K562 (cell line): ENCODE measurements at regions not wholly inside any gene's neighbourhood (a gene's known extent, or its start where the extent isn't known, plus 50 kb on each side); places are given as distances from the start of the nearest gene placed in this dataset.

Experiments
- ATAC-seq: fragments of 200-7000 bp; cut with Tn5 transposase; 3 replicates; pipeline ENCODE4 v1.9.1; 2020; ENCODE audit warnings: moderate library complexity
- BruUV-seq: library from RNA; stranded (reverse); fragments of 400-500 nt; replicated peaks from 2 replicates; lab custom pipeline; 2021; lab: Mats Ljungman, UMichigan
- CTCF ChIA-PET: fragments of 300-600 bp; formaldehyde crosslinking; extraction: SDS; loops from one replicate; lab custom pipeline; 2021; ENCODE audit warnings: low intra/inter-chr PET ratio; lab: Yijun Ruan, JAX
- POLR2A ChIA-PET: fragments of 300-600, 350-650 bp; sonication (Branson Sonifier 250); formaldehyde crosslinking; extraction: SDS; loops from one replicate; lab custom pipeline; 2021; ENCODE audit warnings: antibody characterized with exemption, inconsistent platforms; lab: Yijun Ruan, JAX
- DNase-seq, 4 experiments: peaks; one replicate each; pipeline versions ENCODE4 v3.0.0 to v3.0.0-alpha.2; 2011 to 2018; ENCODE audit warnings: low spot score in 3 of 4, mixed read lengths in 3 of 4; ENCODE audit errors: extremely low read depth in 1 of 4
- FAIRE-seq: peaks from 2 replicates; lab custom pipeline; 2011; peaks lifted over from hg19 to GRCh38; lab: Jason Lieb, UNC
- H2AFZ ChIP-seq: 2 replicates; pipeline ENCODE4 v1.6.0; 2011; ENCODE audit warnings: low read depth, low read length, control low read depth, inconsistent platforms
- H3K27ac ChIP-seq: fragments of 200-600 bp; 3 replicates; pipeline ENCODE4 v1.8.0; 2011; ENCODE audit warnings: low read depth, mild to moderate bottlenecking, control low read depth, inconsistent platforms, low read length, moderate library complexity, mixed read lengths; ENCODE audit errors: extremely low read depth
- H3K27me3 ChIP-seq, 2 experiments: fragments of 300-600 bp in 1 of 2; 2 replicates in 1 of 2; 3 replicates in 1 of 2; pipeline versions ENCODE4 v1.6.0 to v1.8.0; 2011; ENCODE audit warnings: inconsistent platforms in 2 of 2, low read length in 2 of 2, mild to moderate bottlenecking in 1 of 2, mixed read lengths in 1 of 2, moderate library complexity in 1 of 2; ENCODE audit not compliant: control insufficient read depth in 2 of 2, insufficient read depth in 2 of 2
- H3K36me3 ChIP-seq: fragments of 300-600 bp; 3 replicates; pipeline ENCODE4 v1.8.0; 2011; ENCODE audit warnings: mild to moderate bottlenecking, low read length, inconsistent platforms; ENCODE audit not compliant: control insufficient read depth, insufficient read depth
- H3K4me1 ChIP-seq, 2 experiments: fragments of 200-600 bp in 1 of 2; replicated peaks in 1 of 2; 2 replicates in 1 of 2; 3 replicates in 1 of 2; pipeline versions ENCODE4 v1.5.1 to v1.8.0; 2011; ENCODE audit warnings: inconsistent platforms in 2 of 2, low read length in 2 of 2, mild to moderate bottlenecking in 1 of 2, mixed read lengths in 1 of 2, moderate library complexity in 1 of 2; ENCODE audit not compliant: control insufficient read depth in 2 of 2, insufficient read depth in 2 of 2
- H3K4me2 ChIP-seq: 2 replicates; pipeline ENCODE4 v1.6.1; 2011; ENCODE audit warnings: low read length, control low read depth, inconsistent platforms, mixed read lengths; ENCODE audit not compliant: insufficient read depth
- H3K4me3 ChIP-seq: fragments of 200-600 bp; sonication (generic), shearing (Covaris generic); 2 replicates; pipeline ENCODE4 v1.5.1; 2016; ENCODE audit warnings: control low read depth, inconsistent platforms
- H3K79me2 ChIP-seq: fragments of 200-600 bp; 3 replicates; pipeline ENCODE4 v1.8.0; 2011; ENCODE audit warnings: low read length, inconsistent platforms; ENCODE audit not compliant: control insufficient read depth, insufficient read depth
- H3K9ac ChIP-seq, 2 experiments: 2 replicates each; pipeline versions ENCODE4 v1.6.0 to v1.6.1; 2011; ENCODE audit warnings: low read depth in 2 of 2, low read length in 2 of 2, control low read depth in 1 of 2, inconsistent platforms in 1 of 2, mild to moderate bottlenecking in 1 of 2, mixed read lengths in 1 of 2; ENCODE audit not compliant: insufficient read depth in 1 of 2
- H3K9me1 ChIP-seq: one replicate; pipeline ENCODE4 v1.6.0; 2011; ENCODE audit warnings: inconsistent platforms, mild to moderate bottlenecking, low read length, moderate library complexity; ENCODE audit not compliant: control insufficient read depth, insufficient read depth
- H3K9me3 ChIP-seq: replicated peaks from 2 replicates; pipeline ENCODE4 v1.5.1; 2011; ENCODE audit warnings: low read depth, low read length, inconsistent platforms; ENCODE audit not compliant: control insufficient read depth, insufficient read depth
- H4K20me1 ChIP-seq: replicated peaks from 2 replicates; pipeline ENCODE4 v1.6.1; 2011; ENCODE audit warnings: low read length, inconsistent platforms, mixed read lengths; ENCODE audit not compliant: control insufficient read depth, insufficient read depth
- ARNT ChIP-seq, 2 experiments: fragments of 450-650 bp; IDR thresholded peaks; 2 replicates each; pipeline ENCODE4 v1.6.1; 2016; ENCODE audit warnings: mild to moderate bottlenecking in 1 of 2
- CREM ChIP-seq: IDR thresholded peaks from 2 replicates; pipeline ENCODE4 v1.6.1; 2014; ENCODE audit warnings: antibody characterized with exemption, low read depth
- ELF4 ChIP-seq: fragments of 450-650 bp; formaldehyde crosslinking; IDR thresholded peaks from 2 replicates; pipeline ENCODE4 v1.4.0; 2022; ENCODE audit warnings: missing genetic modification characterization
- ESRRA ChIP-seq: fragments of 450-650 bp; IDR thresholded peaks from 2 replicates; pipeline ENCODE4 v1.6.1; 2014; ENCODE audit warnings: low read depth, mild to moderate bottlenecking, moderate library complexity, borderline replicate concordance
- KLF13 ChIP-seq: fragments of 450-650 bp; IDR thresholded peaks from 2 replicates; pipeline ENCODE4 v1.6.1; 2016; ENCODE audit warnings: missing genetic modification characterization, low read depth, mild to moderate bottlenecking, missing compliant biosample characterization, moderate library complexity, borderline replicate concordance
- MTF1 ChIP-seq: fragments of 250-450 bp; sonication (Bioruptor Pico); IDR thresholded peaks from 2 replicates; pipeline ENCODE4 v1.9.0; 2021; ENCODE audit warnings: moderate library complexity, mild to moderate bottlenecking, inconsistent platforms, borderline replicate concordance
- MXD1 ChIP-seq: fragments of 250-450 bp; sonication (Bioruptor Pico); IDR thresholded peaks from 2 replicates; pipeline ENCODE4 v1.8.0; 2021; ENCODE audit warnings: borderline replicate concordance, mild to moderate bottlenecking, moderate library complexity; ENCODE audit not compliant: poor library complexity, severe bottlenecking
- NONO ChIP-seq, 2 experiments: fragments of 200-400 bp in 1 of 2; fragments of 450-650 bp in 1 of 2; formaldehyde crosslinking in 1 of 2; IDR thresholded peaks; 2 replicates each; pipeline ENCODE4 v1.6.1; 2017; ENCODE audit warnings: low read depth in 2 of 2, mild to moderate bottlenecking in 2 of 2, moderate library complexity in 2 of 2, low read length in 1 of 2
- SNRNP70 ChIP-seq: fragments of 200-400 bp; formaldehyde crosslinking; optimal IDR thresholded peaks from 2 replicates; pipeline ENCODE3; 2017; ENCODE audit warnings: low read depth, low read length
- WHSC1 ChIP-seq: IDR thresholded peaks from one replicate; pipeline ENCODE4 v1.6.1; 2012; ENCODE audit warnings: low read length, control low read depth, inconsistent platforms
- ZNF232 ChIP-seq: sonication (generic); formaldehyde crosslinking; IDR thresholded peaks from 2 replicates; pipeline ENCODE4 v1.8.0; 2022; ENCODE audit warnings: mild to moderate bottlenecking, missing genetic modification reagents
- ZNF274 ChIP-seq: IDR thresholded peaks from 2 replicates; pipeline ENCODE4 v1.6.1; 2011; ENCODE audit warnings: low read depth, mild to moderate bottlenecking, low read length, moderate library complexity, borderline replicate concordance
- ZNF3 ChIP-seq: fragments of 250-450 bp; sonication (Bioruptor Pico); IDR thresholded peaks from 2 replicates; pipeline ENCODE4 v1.5.0; 2021; ENCODE audit warnings: mild to moderate bottlenecking, moderate library complexity
- ZNF408 ChIP-seq: fragments of 250-450 bp; sonication (Bioruptor Pico); IDR thresholded peaks from 2 replicates; pipeline ENCODE4 v1.4.0; 2020; ENCODE audit warnings: low read depth, mild to moderate bottlenecking, moderate library complexity
- ZNF551 ChIP-seq: fragments of 250-450 bp; sonication (Bioruptor Pico); IDR thresholded peaks from 2 replicates; pipeline ENCODE4 v1.5.0; 2021; ENCODE audit warnings: mild to moderate bottlenecking, moderate library complexity
- ZNF586 ChIP-seq: fragments of 450-650 bp; formaldehyde crosslinking; conservative IDR thresholded peaks from 2 replicates; pipeline ENCODE4 v1.4.0; 2020; ENCODE audit warnings: mild to moderate bottlenecking, moderate library complexity
- WGBS: fragments of 100-300 bp; shearing (Covaris generic); methylation state at CpG from one replicate; pipeline ENCODE4 v1.1.6; 2016; ENCODE audit warnings: low coverage, mixed read lengths; ENCODE audit not compliant: insufficient coverage; ENCODE audit errors: missing lambda C conversion rate; 5-methylcytosine and 5-hydroxymethylcytosine counted together
- in situ Hi-C: fragments of 300-500 bp; cut with MboI; formaldehyde crosslinking; loops from 4 replicates; pipeline ENCODE4 v1.15.0; 2018; ENCODE audit warnings: inconsistent platforms, mixed read lengths
- intact Hi-C: fragments of 100-400 bp; cut with micrococcal nuclease; formaldehyde crosslinking; loops from 2 replicates; pipeline ENCODE4 v1.14.2; 2022
- TF ChIP-seq, protein P1 (sequence below): fragments of 450-650 bp; IDR thresholded peaks from 2 replicates; pipeline ENCODE4 v1.7.1; 2018; ENCODE audit warnings: mild to moderate bottlenecking, low read depth; ENCODE audit not compliant: partially characterized antibody

- Histone ChIP-seq H2AFZ (no peak overlapping the region), H3K27ac (no peak overlapping the region), H3K36me3 (no peaks in the 10 kb centered on the region), H4K20me1 (no peaks in the 10 kb centered on the region), H3K9me1 (no peaks in the 10 kb centered on the region), H3K4me1 (no peaks in the 10 kb centered on the region), H3K4me2 (no peak overlapping the region), H3K79me2 (no peaks in the 10 kb centered on the region), H3K9ac (no peak overlapping the region), H3K9me3 (0 out of 2 replicates have a peak, but pooled peaks cover 2% of the 10 kb centered on the region), H3K4me3 (no peak overlapping the region), H3K27me3 (no peaks in the 10 kb centered on the region)
- in situ Hi-C loops (no loop called here), intact Hi-C loops (no loop called here)
- POLR2A ChIA-PET: no interaction called here
- CTCF ChIA-PET: no interaction called here
- ATAC-seq (no peak), FAIRE-seq (no peak), DNase-seq (no peak)
- WGBS: 0% methylated on average over 2 of the region's 2 CpGs
- no TSS peak for BruUV-seq
- no peak for TF ChIP-seq KLF13 (tag)
- no peak for TF ChIP-seq ZNF551 (CRISPR knock-in tag)
- TF ChIP-seq CREM: no peak
- TF ChIP-seq WHSC1: no peak
- no peak for TF ChIP-seq ZNF3 (CRISPR knock-in tag)
- no peak for TF ChIP-seq MTF1
- no peak for TF ChIP-seq MXD1
- no peak for TF ChIP-seq ELF4 (CRISPR knock-in tag)
- TF ChIP-seq, protein P1, sequence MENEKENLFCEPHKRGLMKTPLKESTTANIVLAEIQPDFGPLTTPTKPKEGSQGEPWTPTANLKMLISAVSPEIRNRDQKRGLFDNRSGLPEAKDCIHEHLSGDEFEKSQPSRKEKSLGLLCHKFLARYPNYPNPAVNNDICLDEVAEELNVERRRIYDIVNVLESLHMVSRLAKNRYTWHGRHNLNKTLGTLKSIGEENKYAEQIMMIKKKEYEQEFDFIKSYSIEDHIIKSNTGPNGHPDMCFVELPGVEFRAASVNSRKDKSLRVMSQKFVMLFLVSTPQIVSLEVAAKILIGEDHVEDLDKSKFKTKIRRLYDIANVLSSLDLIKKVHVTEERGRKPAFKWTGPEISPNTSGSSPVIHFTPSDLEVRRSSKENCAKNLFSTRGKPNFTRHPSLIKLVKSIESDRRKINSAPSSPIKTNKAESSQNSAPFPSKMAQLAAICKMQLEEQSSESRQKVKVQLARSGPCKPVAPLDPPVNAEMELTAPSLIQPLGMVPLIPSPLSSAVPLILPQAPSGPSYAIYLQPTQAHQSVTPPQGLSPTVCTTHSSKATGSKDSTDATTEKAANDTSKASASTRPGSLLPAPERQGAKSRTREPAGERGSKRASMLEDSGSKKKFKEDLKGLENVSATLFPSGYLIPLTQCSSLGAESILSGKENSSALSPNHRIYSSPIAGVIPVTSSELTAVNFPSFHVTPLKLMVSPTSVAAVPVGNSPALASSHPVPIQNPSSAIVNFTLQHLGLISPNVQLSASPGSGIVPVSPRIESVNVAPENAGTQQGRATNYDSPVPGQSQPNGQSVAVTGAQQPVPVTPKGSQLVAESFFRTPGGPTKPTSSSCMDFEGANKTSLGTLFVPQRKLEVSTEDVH: no peak
- no peak for TF ChIP-seq ESRRA
- TF ChIP-seq ZNF408: no peak
- no peak for TF ChIP-seq ZNF274
- TF ChIP-seq ZNF232 (CRISPR knock-in tag): no peak
- TF ChIP-seq NONO (IDR thresholded peaks at IDR 0.05; ENCODE audit: low read depth in 2 of 2, low read length in 1 of 2): no peak
- TF ChIP-seq ARNT (IDR thresholded peaks at IDR 0.05): no peak
- no peak for TF ChIP-seq SNRNP70
- no peak for TF ChIP-seq ZNF586
These were observed 817.8 kb upstream of the CXADR start for GRCh38 chr21:16695074-16695473.
